ENCODE measurements at regions not wholly inside any gene's neighbourhood (a gene's known extent, or its start where the extent isn't known, plus 50 kb on each side); places are given as distances from the start of the nearest gene placed in this dataset.

DNA sequence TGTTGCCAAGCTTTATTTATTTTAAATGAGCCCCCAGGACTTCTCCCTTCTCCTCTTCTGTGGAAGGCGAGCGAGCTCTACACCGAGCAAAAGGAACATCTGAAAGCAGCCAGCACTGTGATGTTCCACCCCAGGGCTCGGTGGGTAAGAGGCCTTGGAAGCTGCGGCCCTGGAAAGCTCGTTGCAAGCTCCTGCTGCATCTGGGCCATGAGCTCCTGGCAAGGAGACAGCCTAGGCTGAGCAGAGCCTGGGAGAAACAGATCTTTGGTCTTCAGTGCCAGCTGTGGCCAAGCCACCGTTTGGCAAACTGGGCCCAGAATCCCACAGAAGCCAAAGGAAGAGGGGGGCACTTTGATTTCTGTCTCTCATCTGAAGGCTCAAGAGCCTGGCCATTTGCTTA, 114.1 kb downstream of the ENGASE start:
- TF ChIP-seq EZH2 (IDR thresholded peaks at IDR 0.05; ENCODE audit: insufficient read depth, poor library complexity, severe bottlenecking) (no peak), EZH2phosphoT487 (IDR thresholded peaks at IDR 0.05; ENCODE audit: insufficient read depth, low read depth) (no peak)

Data from GM23248 (cell line).